Ovary (tissue), 7 donors: ENCODE measurements at regions not wholly inside any gene's neighbourhood (a gene's known extent, or its start where the extent isn't known, plus 50 kb on each side); places are given as distances from the start of the nearest gene placed in this dataset.

Experiments used
- DNase-seq, 5 donors: peaks; one replicate each; pipeline ENCODE4 v3.0.0-alpha.2; 2019 to 2020
- H3K27ac ChIP-seq, 2 donors: fragments of 200-600 bp; one replicate each; pipeline versions ENCODE4 v1.5.1 to v1.8.0; 2019 to 2022
- H3K27me3 ChIP-seq: fragments of 200-600 bp; one replicate; pipeline ENCODE4 v1.8.0; 2022
- H3K36me3 ChIP-seq: fragments of 200-600 bp; sonication (generic); one replicate; pipeline ENCODE4 v1.5.1; 2019
- H3K4me1 ChIP-seq: one replicate; pipeline ENCODE4 v1.8.1; 2013; ENCODE audit warnings: mild to moderate bottlenecking, moderate library complexity; ENCODE audit not compliant: insufficient read depth
- H3K4me3 ChIP-seq: fragments of 200-600 bp; sonication (generic); one replicate; pipeline ENCODE4 v1.5.1; 2017
- H3K9me3 ChIP-seq, 2 donors: fragments of 200-600 bp in 1 of 2; sonication (generic) in 1 of 2; one replicate each; pipeline versions ENCODE4 v1.5.1 to v1.8.1; 2013 to 2019; ENCODE audit warnings: mild to moderate bottlenecking in 1 of 2, moderate library complexity in 1 of 2
- CTCF ChIP-seq, 3 donors: fragments of 450-650 bp in 2 of 3; fragments of 200-600 bp in 1 of 3; IDR thresholded peaks; one replicate each; pipeline versions ENCODE4 v1.5.1 to v1.8.0; 2016 to 2022; ENCODE audit warnings: antibody characterized with exemption in 3 of 3, mild to moderate bottlenecking in 1 of 3
- EP300 ChIP-seq: sonication (generic); formaldehyde crosslinking; IDR thresholded peaks from one replicate; pipeline ENCODE4 v1.6.1; 2017; ENCODE audit warnings: antibody characterized with exemption
- POLR2A ChIP-seq: fragments of 450-650 bp; IDR thresholded peaks from one replicate; pipeline ENCODE4 v1.6.1; 2017; ENCODE audit warnings: antibody characterized with exemption, mild to moderate bottlenecking, moderate library complexity
- WGBS, 3 donors: extraction: QIAGEN DNeasy Blood & Tissue Kit in 1 of 3; methylation state at CpG; one replicate each; pipeline versions ENCODE4 v1.1.5 to v1.1.7; 2013 to 2017; 5-methylcytosine and 5-hydroxymethylcytosine counted together
- intact Hi-C, 4 donors: fragments of 100-400 bp; cut with DNase I; formaldehyde crosslinking; loops; one replicate each; pipeline versions ENCODE4 v1.11.0 to v1.15.1; 2022 to 2023
- donor health status: DM: no; HTN: no; CAD: no; lungs with moderate emphysema.
- donor health status: DM: no; HTN: no; CAD: no.
- donor health status: Bipolar disorder and iron deficiency.
- donor health status: DM: no; HTN: no; CAD: no.
- donor health status: DM: yes; HTN: yes; CAD: no.

- TF ChIP-seq CTCF (IDR thresholded peaks at IDR 0.05) (no peak), POLR2A (no peak), EP300 (no peak)
- H3K4me3 ChIP-seq, result no peak overlapping the region
- H3K27ac ChIP-seq, result no peak overlapping the region
- no peak for DNase-seq
- peaks cover 0 to 3% of the 10 kb centered on the region in 2 donors for H3K9me3 ChIP-seq
- no peaks in the 10 kb centered on the region for H3K27me3 ChIP-seq
- 70 to 81% (median 79%) methylated on average over 3 of the region's 3 CpGs for WGBS, 3 donors
- no peaks in the 10 kb centered on the region for H3K36me3 ChIP-seq
- intact Hi-C loops, result no loop called here
- no peaks in the 10 kb centered on the region for H3K4me1 ChIP-seq
These were observed 159.5 kb upstream of the CHD1 start for GRCh38 chr5:99088309-99088708.

GRCh38 chr5:99083197-99083596, 154.4 kb upstream of the CHD1 start:
- no peak overlapping the region for H3K27ac ChIP-seq
- H3K4me1 ChIP-seq, result no peaks in the 10 kb centered on the region
- H3K36me3 ChIP-seq, result no peaks in the 10 kb centered on the region
- TF ChIP-seq CTCF (IDR thresholded peaks at IDR 0.05) (no peak), EP300 (no peak), POLR2A (no peak)
- H3K4me3 ChIP-seq, result no peak overlapping the region
- H3K27me3 ChIP-seq, result no peaks in the 10 kb centered on the region
- intact Hi-C loops, result no loop called here
- H3K9me3 ChIP-seq, result no peaks in the 10 kb centered on the region
- 69 to 85% (median 73%) methylated on average over 3 of the region's 3 CpGs for WGBS, 3 donors
- no peak for DNase-seq

DNA sequence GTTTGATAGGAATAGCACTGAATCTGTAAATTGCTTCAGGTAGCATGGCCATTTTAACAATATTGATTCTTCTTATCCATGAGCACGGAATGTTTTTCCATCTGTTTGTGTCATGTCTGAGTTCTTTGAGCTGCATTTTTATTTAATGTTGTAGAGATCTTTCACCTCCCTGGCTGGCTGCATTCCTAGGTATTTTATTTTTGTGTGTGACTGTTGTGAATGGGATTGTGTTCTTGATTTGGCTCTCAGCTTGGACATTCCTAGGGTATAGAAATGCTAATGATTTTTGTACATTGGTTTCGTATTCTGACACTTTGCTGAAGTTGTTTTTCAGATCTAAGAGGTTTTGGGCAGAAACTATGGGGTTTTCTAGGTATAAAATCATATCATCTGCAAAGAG, 152.9 kb upstream of the CHD1 start:
- H3K4me1 ChIP-seq, result no peaks in the 10 kb centered on the region
- H3K27ac ChIP-seq, result no peak overlapping the region
- no peak for TF ChIP-seq POLR2A
- no peaks in the 10 kb centered on the region for H3K9me3 ChIP-seq
- no peaks in the 10 kb centered on the region for H3K36me3 ChIP-seq
- 48 to 74% (median 57%) methylated on average over 2 of the region's 2 CpGs for WGBS, 3 donors
- intact Hi-C loops, result no loop called here
- DNase-seq, result no peak
- H3K4me3 ChIP-seq, result no peak overlapping the region
- no peaks in the 10 kb centered on the region for H3K27me3 ChIP-seq

- WGBS, 3 donors, result 40 to 49% (median 43%) methylated on average over 4 of the region's 4 CpGs
- intact Hi-C loops, result no loop called here
- no peaks in the 10 kb centered on the region for H3K9me3 ChIP-seq
- no peak for TF ChIP-seq CTCF (IDR thresholded peaks at IDR 0.05)
- TF ChIP-seq EP300, result no peak
- TF ChIP-seq POLR2A, result no peak
- H3K4me3 ChIP-seq, result no peak overlapping the region
- H3K4me1 ChIP-seq, result no peaks in the 10 kb centered on the region
- H3K27me3 ChIP-seq, result no peaks in the 10 kb centered on the region
- H3K36me3 ChIP-seq, result no peaks in the 10 kb centered on the region
- no peak for DNase-seq
- no peak overlapping the region for H3K27ac ChIP-seq
These were observed 148.2 kb upstream of the CHD1 start for GRCh38 chr5:99076723-99077640.

DNA sequence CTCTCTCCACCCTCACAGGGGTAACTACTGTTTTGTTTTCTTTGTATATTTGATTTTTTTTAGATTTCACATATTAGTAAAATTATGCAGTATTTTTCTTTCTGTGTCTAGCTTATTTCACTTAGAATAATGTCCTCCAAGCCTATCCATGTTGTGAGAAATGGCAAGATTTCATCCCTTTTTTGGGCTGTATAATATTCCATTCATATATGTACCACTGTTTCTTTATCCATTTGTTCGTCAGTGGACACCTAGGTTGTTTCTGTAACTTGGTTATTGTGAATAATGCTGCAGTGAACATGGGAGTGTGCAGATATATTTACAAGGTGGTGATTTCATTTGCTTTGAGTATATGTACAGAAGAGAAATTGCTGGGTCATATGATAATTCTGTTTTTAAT, 144.0 kb upstream of the CHD1 start:
- intact Hi-C loops, result no loop called here
- Histone ChIP-seq H3K36me3 (no peaks in the 10 kb centered on the region), H3K4me3 (no peak overlapping the region), H3K27me3 (no peaks in the 10 kb centered on the region), H3K4me1 (no peaks in the 10 kb centered on the region), H3K9me3 (no peaks in the 10 kb centered on the region), H3K27ac (no peak overlapping the region)
- no peak for DNase-seq
- 93 to 97% (median 95%) methylated on average over 1 of the region's 1 CpG for whole genome bisulfite sequencing, 3 donors
- no peak for TF ChIP-seq POLR2A
